GM13977 (cell line): ENCODE measurements at regions not wholly inside any gene's neighbourhood (a gene's known extent, or its start where the extent isn't known, plus 50 kb on each side); places are given as distances from the start of the nearest gene placed in this dataset.

Source experiments
- DNase-seq: peaks from one replicate; pipeline ENCODE4 v3.0.0; 2012; ENCODE audit warnings: low spot score
- CTCF ChIP-seq: IDR thresholded peaks from 2 replicates; pipeline ENCODE4 v1.5.1; 2012; ENCODE audit warnings: mild to moderate bottlenecking, control low read depth; ENCODE audit not compliant: insufficient read depth; ENCODE audit errors: extremely low read depth, missing control alignments
- in situ Hi-C: fragments of 300-500 bp; cut with MboI; formaldehyde crosslinking; loops from one replicate; pipeline ENCODE4 v1.12.0; 2022; ENCODE audit warnings: low sequenced_read_pairs, low pct_unique_long_range_greater_than_20kb, mixed read lengths, inconsistent platforms; ENCODE audit not compliant: unreplicated experiment

- in situ Hi-C loops: no loop called here
- no peak for TF ChIP-seq CTCF
- DNase-seq: no peak
Observed at GRCh38 chr22:27517361-27518155, 284.0 kb downstream of the MN1 start.

- in situ Hi-C loops: no loop called here
- TF ChIP-seq CTCF: no peak
- DNase-seq: no peak
Observed at GRCh38 chr22:27518531-27519340, 282.8 kb downstream of the MN1 start.

- no peak for TF ChIP-seq CTCF
- in situ Hi-C loops: no loop called here
- DNase-seq: no peak
Observed at GRCh38 chr22:27523711-27524110, 277.8 kb downstream of the MN1 start.

GRCh38 chr22:27525711-27526110 lies 275.8 kb downstream of the MN1 start:
- TF ChIP-seq CTCF: no peak
- DNase-seq: no peak
- in situ Hi-C loops: no loop called here

- in situ Hi-C loops: no loop called here
- DNase-seq: no peak
- TF ChIP-seq CTCF: no peak
Observed at GRCh38 chr22:27526901-27527300, 274.7 kb downstream of the MN1 start.

GRCh38 chr22:27531782-27532530 lies 269.6 kb downstream of the MN1 start:
- in situ Hi-C loops: no loop called here
- no peak for TF ChIP-seq CTCF
- no peak for DNase-seq
